ENCODE measurements at regions not wholly inside any gene's neighbourhood (a gene's known extent, or its start where the extent isn't known, plus 50 kb on each side); places are given as distances from the start of the nearest gene placed in this dataset.

DNA sequence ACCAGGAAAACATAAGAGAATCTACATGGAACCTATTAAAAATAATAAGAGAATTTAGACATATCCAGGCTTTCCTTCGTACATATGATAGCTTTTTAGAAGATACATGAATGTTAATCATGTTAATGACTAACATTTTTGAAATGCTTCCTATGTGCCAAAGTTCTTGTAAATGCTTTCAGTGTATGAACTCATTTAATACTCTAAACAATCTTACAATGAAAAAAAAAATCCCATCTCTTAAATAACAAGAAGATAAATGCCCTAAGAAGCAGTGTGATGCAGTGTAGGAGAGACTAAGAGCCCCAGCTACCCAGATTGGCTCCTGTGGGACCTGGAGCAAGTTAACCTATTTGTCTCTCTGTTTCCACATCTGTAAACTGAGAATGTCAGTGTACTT, 220.4 kb upstream of the MYOCD start:
- no peak overlapping the region for H3K4me3 ChIP-seq (ENCODE audit: low read length)
- DNase-seq (ENCODE audit: low read depth), result no peak
- TF ChIP-seq CTCF (conservative IDR thresholded peaks at IDR 0.05; ENCODE audit: low read length), result no peak

GRCh38 chr17:12457493-12457892, 208.2 kb upstream of the MYOCD start:
- TF ChIP-seq CTCF (conservative IDR thresholded peaks at IDR 0.05; ENCODE audit: low read length), result no peak
- no peak overlapping the region for H3K4me3 ChIP-seq (ENCODE audit: low read length)
- DNase-seq (ENCODE audit: low read depth), result peak; percentile 70

- peak; percentile 35 for DNase-seq (ENCODE audit: low read depth)
- no peak overlapping the region for H3K4me3 ChIP-seq (ENCODE audit: low read length)
- TF ChIP-seq CTCF (conservative IDR thresholded peaks at IDR 0.05; ENCODE audit: low read length), result no peak
Measured at GRCh38 chr17:12459736-12460135, 206.0 kb upstream of the MYOCD start.

DNA sequence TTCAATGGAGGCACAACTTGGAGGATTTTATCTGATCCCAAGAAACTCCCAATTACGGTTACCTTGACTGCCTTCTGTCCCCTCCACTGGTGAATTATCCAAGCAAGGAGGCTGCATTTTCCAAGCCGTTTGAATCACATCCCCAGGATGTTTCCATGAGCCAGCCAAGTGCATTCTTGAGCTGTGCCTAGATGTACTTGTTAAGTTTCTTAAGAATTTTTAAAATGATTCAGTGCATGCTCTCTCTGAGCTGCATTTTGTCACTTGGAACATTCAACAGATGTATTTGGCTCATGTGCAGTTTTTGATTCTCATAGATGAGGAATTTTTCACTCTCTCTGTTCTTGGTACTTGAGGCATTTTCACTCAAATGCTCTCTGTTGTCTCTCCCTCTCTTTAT, 202.6 kb upstream of the MYOCD start:
- TF ChIP-seq CTCF (conservative IDR thresholded peaks at IDR 0.05; ENCODE audit: low read length), result no peak
- peak; percentile 78 for DNase-seq (ENCODE audit: low read depth)
- no peak overlapping the region for H3K4me3 ChIP-seq (ENCODE audit: low read length)

GRCh38 chr17:12472252-12473173, 193.2 kb upstream of the MYOCD start:
- no peak for TF ChIP-seq CTCF (conservative IDR thresholded peaks at IDR 0.05; ENCODE audit: low read length)
- DNase-seq (ENCODE audit: low read depth), result no peak
- no peak overlapping the region for H3K4me3 ChIP-seq (ENCODE audit: low read length)

GRCh38 chr17:12478311-12478710, 187.4 kb upstream of the MYOCD start:
- no peak for DNase-seq (ENCODE audit: low read depth)
- no peak overlapping the region for H3K4me3 ChIP-seq (ENCODE audit: low read length)
- no peak for TF ChIP-seq CTCF (conservative IDR thresholded peaks at IDR 0.05; ENCODE audit: low read length)

DNA sequence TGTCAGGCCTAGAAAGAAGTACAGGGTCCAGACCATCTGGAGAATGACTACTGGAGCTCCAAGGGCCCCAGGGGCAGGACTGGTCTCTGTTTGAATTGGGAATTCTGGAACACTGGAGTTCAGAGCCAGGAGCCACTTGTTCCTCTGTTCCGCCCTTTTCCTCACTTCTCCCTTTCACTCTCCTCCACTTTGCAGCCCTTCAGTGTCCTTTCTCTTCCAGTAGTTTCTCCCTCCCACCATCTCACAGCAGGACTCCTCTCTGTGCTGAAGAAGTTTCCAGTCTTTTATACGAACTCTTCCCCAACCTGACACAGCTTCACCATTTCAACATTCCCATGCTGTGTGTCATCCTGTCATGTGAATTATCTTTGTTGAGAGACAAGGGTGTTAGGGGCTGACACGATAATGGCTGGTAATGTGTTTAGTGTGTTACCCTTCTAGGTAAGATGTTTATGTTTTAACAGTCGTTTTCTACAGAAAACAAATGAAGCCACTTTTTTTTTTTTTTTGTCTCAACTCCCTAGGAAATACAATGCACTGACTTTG, 180.3 kb upstream of the MYOCD start:
- H3K4me3 ChIP-seq (ENCODE audit: low read length), result no peak overlapping the region
- DNase-seq (ENCODE audit: low read depth), result no peak
- no peak for TF ChIP-seq CTCF (conservative IDR thresholded peaks at IDR 0.05; ENCODE audit: low read length)

Data from AG10803 (cell line).